CD4-positive, alpha-beta T cell treated with Interferon gamma for 1 hour (primary cell): ENCODE measurements at regions not wholly inside any gene's neighbourhood (a gene's known extent, or its start where the extent isn't known, plus 50 kb on each side); places are given as distances from the start of the nearest gene placed in this dataset.
A peak's percentile ranks its signal among the peaks of the same experiment; 100 is the strongest.

Experiments
- DNase-seq: peaks from one replicate; pipeline ENCODE4 v3.0.0-alpha.2; 2020

DNA sequence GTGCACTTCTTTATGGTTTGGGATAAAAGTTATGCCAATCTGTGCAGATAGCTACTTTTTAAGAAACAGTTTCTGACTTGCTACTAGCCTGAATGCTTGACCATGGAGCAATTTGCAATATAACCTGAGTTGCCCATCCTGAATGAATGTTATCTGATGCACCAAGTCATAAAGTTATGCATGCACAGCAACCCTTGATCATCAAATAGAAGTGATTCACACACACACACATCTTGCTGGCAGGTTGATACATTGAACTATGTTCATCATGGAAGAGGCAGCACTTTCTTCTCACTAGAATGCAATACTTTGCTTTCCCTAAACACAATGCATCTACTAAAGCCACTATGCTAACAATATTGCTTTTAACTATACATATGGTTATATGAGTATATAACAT, 311.5 kb downstream of the RFC3 start:
- DNase-seq: no peak

DNA sequence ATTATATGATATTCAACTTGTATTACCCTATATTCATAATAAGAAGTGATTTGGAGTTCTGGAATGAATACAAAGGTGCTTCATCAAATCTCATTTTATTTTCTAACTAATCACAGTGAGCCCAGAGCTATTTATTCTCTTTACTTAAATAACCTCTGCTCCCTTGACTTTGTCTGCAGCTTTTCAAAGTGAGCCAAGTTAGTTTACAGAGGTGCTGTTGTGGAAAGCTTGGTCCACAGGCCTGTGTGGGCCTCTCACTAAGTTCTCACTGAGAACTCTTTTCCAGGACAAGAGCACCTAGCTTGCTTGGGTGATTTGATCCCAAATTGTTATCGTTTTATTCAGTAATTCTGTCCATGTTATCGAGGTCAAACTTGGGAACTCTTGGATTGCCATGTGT, 319.3 kb downstream of the RFC3 start:
- no peak for DNase-seq

DNA sequence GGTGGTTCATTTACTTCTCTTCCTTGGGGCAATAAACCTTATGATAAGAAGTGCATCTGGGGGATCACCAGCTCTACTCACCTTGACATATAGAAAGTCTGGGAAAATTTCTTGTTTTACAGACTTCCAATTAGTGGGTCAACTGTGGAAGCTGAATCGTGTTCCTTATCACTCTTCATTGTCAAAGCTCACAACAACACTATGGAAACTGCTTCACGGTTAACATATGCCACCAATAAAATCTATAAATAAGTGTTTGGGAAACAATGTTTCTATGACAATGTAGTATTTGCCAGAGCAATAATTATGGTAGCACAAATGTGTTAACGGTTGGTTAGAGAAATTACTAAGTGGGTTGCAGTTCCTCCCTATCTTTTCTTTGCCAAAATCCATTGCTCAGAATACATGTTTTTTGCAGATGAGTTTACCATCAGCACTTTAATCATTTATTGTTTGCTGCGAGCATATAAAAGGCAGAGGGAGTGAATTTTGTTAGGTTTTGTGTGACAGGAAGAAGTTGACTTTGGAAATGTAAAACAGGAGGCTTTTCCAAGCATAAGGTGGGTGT, 321.8 kb downstream of the RFC3 start:
- no peak for DNase-seq

DNA sequence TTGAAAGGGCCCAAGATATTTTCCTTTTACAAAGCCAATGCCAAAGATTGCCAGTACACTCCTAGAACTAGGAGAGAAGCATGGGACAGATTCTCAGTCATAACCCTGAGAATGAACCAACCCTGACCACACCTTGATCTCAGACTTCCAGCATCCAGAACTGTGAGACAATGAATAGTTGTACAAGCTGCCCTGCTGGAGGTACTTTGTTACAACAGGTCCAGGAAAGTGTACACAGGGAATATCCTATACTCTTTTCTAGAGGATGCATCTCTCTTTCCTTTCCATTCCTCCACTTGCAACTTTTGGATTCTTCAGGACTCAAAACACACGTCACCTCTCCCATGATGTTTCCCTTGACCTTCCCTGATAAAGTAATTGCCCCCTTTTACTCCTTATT, 325.7 kb downstream of the RFC3 start:
- no peak for DNase-seq

DNA sequence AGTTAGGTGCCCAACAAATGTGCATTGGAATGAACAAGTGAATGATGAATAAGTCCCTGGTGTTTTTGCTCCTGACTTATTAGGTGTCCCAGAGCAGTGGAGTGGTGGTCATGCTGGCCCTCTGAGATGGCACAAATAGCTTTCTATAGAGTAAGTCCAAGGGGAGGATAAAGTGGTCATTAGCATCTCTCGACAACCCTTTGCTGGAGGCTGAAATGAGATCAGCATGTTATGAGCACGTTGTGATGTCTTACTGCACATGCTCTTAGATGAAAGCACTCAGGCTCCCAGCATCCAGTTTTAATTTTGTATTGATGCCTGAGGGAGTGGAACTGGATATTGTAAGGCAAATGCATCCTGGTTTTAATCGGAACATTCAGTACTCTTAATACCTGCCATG, 326.2 kb downstream of the RFC3 start:
- DNase-seq: no peak

DNA sequence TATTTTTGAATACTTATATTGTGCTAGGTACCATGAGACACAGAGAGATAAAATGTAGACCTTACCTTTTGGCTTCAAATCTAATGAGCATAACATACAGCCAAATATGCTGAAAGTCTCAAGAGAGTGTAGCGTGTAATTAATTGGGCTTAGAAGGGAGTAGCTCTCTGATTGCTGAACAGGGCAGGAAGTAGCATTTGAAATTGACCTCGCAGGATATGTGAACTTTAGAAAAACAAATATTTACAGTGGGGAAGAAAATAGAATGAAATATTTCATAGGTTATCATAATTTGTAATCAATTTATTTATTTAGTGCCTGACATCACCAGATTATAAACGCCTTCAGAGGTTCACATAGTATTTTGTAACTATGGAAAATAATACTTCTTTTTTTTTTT, 327.1 kb downstream of the RFC3 start:
- no peak for DNase-seq

DNA sequence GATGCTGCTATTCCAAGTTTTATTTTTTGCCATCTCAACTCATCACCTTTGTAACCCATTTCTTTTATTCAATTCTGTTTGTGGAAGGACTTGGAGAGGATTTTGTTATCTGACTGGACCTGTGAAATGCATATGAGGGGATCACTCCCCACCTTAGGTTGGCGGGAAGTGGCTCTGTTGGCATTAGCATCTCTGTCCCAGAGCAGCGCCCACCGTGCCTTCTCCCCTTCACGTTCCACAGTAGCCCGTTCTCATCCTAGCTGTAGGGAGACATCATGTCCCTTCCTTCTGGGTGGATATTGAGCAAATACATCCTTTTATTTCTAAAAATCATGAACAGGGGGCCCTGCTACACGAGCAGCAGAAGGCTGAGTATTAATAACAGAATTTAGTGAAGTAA, 330.4 kb downstream of the RFC3 start:
- no peak for DNase-seq

DNA sequence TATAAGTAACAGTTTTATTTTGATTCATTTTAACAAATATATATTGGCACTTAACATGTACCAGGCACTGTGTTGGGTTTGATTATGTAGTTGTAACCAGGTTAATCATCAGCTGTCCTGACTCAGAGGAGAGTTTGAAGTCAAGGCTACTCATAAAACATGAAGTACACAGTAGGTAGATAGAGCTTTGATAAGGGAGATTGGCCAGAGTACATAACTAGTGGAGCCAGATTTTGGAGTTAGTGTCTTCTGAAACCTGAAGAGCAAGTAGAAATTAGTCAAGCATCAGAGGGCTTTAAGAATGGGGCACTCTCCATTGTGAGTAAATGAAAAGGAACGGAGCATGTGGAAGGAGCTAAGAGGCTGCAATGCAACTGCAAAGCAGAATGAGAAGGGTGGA, 333.9 kb downstream of the RFC3 start:
- DNase-seq: no peak

DNA sequence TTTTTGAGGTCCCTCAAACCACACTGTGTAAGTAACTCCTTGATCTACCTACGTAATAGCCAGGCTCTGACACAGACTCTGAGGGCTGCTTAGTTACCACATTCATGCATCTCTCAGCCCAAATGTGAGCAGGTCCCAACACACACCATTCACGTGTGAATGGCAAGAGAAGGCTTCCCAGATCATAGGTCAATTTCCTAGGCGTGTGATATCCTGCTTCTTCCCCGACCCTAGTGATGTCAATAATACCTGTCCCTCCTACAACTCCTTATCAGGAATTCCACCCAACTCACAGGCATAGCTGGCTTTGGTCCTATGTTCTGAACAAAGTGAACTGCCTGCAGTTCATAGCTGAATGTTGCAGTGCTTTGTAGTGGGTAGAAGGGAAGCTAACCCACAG, 334.5 kb downstream of the RFC3 start:
- DNase-seq: no peak

DNA sequence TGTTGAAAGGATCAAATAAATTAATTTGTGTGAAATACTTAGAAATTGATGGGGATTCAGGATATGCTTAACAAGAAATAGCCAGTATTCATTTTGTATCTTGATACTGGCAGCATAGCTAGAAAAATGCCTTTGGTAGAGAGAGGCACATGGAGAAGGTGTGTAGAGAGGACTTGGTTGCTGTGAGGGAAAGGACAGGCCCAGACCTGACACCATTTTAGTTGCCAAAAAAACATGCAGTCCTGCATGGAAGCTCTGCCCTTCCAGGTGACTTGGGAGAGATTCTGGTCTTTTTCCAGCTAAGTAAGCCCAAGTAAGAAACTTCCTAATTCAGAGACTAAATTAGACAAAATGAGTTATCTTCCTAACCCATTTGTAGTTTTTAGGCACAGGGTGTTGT, 335.0 kb downstream of the RFC3 start:
- no peak for DNase-seq

DNA sequence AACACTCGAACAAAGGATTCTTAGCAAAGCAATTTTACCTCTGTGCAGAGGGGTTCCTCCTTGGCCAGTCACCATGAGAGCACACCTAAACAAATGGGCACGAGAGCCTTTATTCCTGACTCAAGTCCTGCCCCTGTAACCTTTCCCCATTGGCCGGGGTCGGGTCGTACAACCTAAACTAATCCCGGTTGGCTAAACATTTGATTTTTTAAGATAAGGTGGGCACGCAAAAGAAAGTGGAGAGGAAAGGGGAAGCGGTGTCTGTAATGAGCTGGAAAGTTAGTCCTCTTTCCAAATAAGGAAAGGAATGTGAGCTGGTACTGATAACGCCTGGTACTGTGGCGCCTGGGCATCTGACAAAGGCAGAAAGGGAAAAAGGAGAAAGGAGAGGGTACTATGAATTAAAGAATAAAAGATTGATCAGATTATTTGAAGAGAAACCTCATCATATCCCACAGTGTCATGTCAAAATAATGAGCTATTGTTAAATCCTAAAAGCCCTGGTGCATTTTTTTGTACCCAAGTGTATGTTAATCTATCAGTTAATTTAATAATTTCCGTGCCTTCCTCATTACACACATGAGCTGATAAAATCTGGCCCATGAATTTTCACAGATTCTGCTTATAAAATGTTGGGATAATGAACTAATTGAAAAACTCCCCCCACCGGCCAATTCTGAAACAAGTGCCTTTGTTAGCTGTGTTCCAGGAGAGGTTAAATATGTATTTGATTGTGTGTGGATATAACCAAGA, 335.7 kb downstream of the RFC3 start:
- no peak for DNase-seq

DNA sequence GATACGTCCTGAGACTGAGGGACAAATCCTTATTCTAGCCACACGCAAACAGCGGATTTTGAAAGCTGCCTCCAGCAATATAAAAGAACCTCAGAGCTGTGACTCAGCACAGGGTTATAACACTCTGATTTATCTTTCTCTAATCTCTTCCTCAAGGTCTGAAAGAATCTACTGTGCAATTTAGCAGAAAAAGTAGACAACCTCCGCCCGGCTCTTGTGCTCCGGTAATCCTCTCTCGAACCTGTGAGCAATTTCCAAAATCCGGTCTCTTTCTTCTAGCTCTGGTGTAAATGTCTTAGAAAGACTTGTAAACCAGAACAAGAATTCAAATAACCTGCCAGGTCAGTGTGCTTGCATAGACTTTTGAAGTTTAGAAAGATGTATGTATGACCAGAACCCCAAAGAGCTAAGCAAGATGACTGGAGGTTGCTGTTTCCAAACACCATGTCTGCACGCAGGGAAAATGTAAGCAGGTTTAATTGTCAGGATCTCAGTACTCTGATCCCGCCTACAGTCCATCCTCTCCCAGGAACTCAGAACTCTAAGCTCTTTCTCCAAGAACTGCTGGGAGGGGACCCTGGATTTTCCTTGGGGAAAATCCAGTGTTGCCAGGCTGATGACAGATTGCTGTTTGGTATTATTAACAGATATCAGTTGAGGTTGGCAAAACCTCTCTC, 338.1 kb downstream of the RFC3 start:
- DNase-seq: no peak

DNA sequence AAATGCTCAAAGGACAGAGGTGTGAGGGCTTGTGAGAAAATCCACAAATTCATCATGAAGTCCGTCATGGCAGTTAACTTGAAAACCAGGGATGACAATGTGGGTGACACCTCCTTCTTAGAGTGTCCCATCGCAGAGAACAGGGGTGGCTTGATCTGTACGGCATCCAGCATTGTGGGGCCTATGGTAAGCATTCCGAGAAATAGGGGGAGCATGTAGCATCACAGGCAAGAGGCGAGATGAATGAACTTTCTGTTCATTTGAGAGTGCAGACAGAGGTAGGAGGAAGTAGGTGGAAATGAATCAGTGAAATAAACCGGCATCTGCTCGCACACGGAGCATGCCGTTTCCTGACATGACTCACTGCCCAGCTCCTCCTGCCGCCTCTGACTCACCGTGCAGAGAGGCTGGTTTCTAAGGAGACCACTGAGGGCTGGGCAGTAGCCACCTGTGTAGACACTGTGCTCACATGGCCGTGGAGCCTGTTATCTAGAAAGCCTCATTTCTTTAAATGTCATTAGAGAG, 339.0 kb downstream of the RFC3 start:
- peak; percentile 17 for DNase-seq

DNA sequence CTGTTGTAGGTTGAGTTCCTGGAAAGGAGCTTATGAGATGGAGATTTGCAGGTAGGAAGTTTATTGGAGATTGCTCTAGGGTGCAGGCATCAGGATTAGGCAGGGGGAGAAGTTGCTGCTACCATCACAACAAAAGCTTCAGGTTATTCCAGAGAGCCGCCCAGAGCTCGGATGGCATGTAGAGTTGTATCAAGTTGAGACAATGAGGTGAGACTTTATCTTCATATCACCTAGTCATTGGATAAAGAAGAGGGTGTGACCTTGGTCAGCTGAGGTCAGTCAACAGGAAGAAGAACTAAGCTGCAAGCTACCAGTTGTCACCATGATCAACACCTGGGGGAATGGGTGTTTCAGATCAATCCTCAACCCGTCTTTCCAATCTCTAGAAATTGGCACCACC, 342.0 kb downstream of the RFC3 start:
- DNase-seq: no peak

DNA sequence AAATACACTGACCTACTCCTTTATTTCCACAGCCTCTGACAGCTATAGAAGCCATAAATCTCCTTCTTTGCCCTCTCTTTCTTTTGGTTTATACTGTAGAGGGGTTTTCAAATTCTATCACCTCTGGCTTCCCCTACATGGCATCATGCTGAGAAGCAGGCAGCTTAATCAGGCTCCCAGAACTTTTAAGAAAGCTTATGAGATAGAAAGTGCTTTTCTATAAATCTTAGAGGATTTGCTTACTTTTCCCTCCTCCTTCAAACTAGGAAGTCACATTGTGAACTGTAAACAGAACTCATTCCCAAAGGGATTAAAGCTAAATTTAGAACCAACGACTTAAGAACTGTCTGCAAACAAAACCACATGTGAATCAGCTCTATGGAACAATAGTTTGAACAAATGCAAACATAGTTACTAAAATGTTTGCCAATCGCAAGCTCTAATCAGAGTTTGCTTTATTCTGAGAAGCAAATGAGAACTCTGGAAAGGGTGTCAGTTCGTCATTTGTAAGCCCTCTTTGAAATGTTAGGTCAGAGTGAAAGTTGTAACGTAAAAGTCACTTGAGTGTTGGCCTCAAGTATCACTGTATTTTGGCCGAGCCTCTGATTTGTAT, 344.1 kb downstream of the RFC3 start:
- no peak for DNase-seq

DNA sequence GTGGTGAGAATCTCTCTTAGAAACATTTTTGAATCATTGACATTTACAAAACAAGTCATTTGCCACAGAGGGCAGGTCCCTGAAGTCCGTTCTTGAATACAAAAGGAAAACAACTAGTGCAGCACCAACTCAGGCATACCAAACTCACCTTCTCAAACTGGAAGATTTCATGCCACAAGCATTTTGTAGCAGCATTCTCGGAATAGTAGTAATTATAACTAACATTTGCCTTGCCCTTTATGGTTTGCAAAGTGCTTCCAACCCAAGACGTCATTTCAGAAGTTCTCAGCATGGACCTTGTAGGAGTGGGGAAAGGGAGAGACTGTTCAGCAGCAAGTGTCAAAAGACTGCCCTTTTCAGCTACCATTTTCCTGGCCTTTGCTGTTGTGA, 344.6 kb downstream of the RFC3 start:
- no peak for DNase-seq

DNA sequence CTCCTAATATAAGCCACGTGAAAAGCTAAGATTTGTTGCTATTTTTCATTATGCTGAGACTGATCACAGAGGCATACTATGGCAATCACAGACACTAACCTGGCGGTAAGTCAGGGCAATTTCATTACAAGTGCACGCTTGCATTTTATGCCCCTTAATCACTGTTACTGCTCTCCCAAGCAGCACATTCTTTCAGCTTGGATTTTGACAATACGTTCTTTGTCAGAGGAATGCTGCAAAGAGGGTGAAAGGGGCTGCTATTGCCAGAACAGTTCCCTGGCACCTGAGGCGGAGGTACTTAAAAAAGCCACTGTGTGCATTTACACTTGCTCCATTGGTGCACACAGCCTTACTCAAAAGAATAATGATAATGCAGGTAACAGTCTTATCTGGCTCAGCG, 346.6 kb downstream of the RFC3 start:
- DNase-seq: no peak

DNA sequence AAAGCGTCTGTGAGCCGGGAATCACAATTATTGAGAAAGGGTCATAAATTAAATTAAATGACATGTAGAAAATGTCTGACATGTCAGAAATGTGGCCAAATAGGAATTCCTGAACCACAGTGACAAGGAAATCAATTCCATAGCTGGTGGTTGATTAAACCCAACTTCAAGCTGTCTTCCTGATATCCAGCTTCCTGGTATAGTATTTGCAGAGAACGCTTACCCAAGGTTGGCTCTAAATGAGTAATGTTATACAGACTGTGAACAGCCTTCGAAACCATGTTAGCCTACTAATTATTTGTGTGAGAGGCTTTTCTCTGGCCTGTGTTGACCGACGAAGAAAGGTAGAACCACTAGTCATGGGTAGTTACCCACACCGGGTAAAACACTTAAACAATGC, 347.2 kb downstream of the RFC3 start:
- no peak for DNase-seq

DNA sequence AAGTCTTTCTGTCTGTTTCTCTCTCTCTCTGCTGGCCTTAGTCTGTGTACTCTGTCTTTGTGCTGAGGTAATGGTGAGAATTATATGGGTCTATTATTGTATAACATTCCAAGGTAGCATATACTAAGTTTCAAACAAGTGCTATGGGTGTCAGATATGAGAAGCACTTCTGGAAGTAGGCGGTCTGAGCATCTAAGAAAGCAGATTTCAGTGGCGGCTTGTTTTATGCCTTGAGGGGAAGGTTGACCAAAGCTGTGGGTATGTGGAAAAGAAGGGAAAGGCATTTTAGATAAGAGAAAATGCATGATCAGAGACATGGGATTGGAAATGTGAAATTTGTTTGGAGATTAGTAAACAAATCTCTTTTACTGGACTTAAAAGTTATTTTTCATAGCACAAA, 348.5 kb downstream of the RFC3 start:
- DNase-seq: no peak

DNA sequence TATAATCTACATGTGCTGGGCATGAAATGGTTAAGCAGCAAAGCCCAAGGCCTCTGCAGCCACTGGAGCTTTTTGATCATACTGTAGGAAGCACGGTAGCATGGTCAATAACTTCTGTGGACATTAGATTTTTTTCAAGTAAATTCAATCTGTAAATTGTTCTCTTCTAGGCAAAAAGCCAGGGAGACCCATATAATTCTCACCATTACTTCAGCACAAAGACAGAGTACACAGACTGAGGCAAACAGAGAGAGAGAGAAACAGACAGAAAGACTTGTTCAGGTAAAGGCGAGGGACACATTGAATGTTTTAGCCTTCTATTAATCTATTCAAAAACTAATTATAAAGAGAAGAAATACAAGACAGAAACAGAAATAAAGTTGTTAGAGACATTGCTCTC, 349.4 kb downstream of the RFC3 start:
- no peak for DNase-seq

DNA sequence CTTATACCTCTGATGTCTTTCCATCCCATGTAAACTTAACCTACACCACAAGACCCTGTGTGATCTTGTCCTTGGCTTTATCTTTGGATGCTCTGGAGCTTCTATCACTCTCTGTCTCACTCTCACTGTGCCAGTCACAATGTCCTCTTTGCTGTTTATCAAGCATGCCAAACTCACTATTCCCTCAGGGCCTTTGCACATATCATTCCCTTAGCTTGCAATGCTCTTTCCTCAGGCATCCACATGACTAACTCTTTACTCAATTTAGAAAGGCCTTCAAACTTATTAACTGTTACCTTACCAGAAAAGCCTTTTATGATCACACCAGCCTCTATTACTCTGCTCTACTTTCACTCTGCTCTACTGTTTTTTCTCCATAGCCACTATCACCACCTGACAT, 354.1 kb downstream of the RFC3 start:
- no peak for DNase-seq

DNA sequence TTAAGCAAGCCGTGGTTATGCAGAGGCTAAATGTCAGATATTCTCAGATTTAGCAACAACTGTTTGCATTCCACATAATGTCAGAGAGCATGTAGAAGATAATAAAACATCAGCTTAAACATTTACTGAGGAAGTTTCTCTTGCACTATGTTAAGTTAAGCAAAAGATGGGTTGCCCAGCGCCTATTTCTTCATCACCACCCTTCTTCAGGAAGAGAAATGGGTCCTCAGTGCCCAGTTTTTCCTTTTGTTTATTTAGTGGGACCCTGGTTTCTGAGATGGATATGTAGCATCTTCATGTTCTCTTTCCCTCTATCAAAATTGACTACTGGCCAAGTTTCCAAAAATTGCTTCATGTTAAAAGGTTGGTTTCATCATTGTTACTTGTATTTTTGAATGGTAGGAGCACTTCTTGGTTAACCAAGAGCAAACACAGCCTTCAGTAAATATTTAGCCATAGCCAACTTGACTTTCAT, 356.8 kb downstream of the RFC3 start:
- no peak for DNase-seq

DNA sequence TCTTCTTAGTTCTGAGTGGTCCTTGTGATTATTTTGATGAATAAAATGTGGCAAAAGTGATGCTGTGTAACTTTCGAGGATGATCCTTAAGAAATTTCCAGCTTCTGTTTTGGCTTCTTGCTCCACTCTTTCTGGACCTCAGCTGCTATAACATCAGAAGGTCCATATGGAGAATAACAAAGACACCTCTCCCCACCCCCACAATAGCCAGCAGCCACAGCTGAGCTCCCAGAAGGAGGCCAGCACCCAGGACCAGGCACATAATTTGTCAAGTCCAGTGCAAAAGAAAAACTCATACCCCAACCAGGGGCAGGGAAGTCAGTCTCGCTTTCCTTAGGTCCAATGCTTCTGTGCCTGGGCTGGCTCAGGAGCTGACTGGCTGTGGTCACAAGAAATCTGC, 357.6 kb downstream of the RFC3 start:
- no peak for DNase-seq

DNA sequence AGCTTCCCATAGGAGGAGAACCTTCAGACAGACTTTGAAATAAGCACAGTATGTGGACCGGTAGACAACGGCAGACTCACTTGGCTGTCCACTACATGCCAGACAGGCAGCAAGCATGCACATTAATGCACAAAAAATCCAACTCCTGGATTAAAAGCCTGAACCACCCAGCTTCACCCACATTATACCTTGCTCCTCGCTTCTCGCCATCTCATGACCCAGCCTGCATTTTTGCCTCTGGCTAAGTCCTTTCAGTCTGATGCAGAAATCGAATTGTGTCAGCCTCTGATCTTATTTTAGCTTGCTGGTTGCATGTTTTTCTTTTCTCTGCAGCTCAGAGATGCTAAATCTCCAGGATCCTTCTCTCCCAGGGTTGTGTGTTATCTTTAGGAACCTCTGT, 358.7 kb downstream of the RFC3 start:
- no peak for DNase-seq
